HEK293 (cell line): ENCODE measurements at regions not wholly inside any gene's neighbourhood (a gene's known extent, or its start where the extent isn't known, plus 50 kb on each side); places are given as distances from the start of the nearest gene placed in this dataset.

Experiments used
- CTCF ChIA-PET: fragments of 350-600 bp; formaldehyde crosslinking; extraction: SDS; loops from one replicate; lab custom pipeline; 2021; ENCODE audit warnings: antibody characterized with exemption; lab: Yijun Ruan, JAX
- POLR2A ChIA-PET: fragments of 300-600 bp; formaldehyde crosslinking; extraction: SDS; loops from one replicate; lab custom pipeline; 2020; ENCODE audit warnings: antibody characterized with exemption, inconsistent platforms; lab: Yijun Ruan, JAX
- H3K27ac ChIP-seq: fragments of 200-500 bp; sonication (Bioruptor generic); 2 replicates; pipeline ENCODE4 v1.5.1; 2014; ENCODE audit warnings: low read depth, low read length, control low read depth, inconsistent platforms; ENCODE audit errors: extremely low read depth
- H3K36me3 ChIP-seq, 2 experiments: fragments of 200-500 bp in 1 of 2; sonication (Bioruptor generic) in 1 of 2; 1 replicate in 1 of 2; 2 replicates in 1 of 2; pipeline ENCODE4 v1.5.1; 2014 to 2017; ENCODE audit warnings: inconsistent platforms in 2 of 2, low read length in 2 of 2; ENCODE audit not compliant: control insufficient read depth in 2 of 2, insufficient read depth in 1 of 2
- H3K4me1 ChIP-seq: fragments of 200-500 bp; sonication (Bioruptor generic); 2 replicates; pipeline ENCODE4 v1.5.1; 2014; ENCODE audit warnings: mild to moderate bottlenecking, low read length, inconsistent platforms; ENCODE audit not compliant: control insufficient read depth, insufficient read depth
- H3K4me3 ChIP-seq: 2 replicates; pipeline ENCODE4 v1.5.1; 2011; ENCODE audit warnings: low read depth, mild to moderate bottlenecking, control low read depth, low read length, moderate library complexity
- H3K9me3 ChIP-seq: fragments of 200-500 bp; sonication (Bioruptor generic); 2 replicates; pipeline ENCODE4 v1.5.1; 2014; ENCODE audit warnings: low read depth, low read length, inconsistent platforms; ENCODE audit not compliant: control insufficient read depth, insufficient read depth
- GLIS2 ChIP-seq: fragments of 450-650 bp; formaldehyde crosslinking; IDR thresholded peaks from 2 replicates; pipeline ENCODE4 v1.5.1; 2016; ENCODE audit warnings: missing biosample characterization, missing genetic modification characterization
- HOXD13 ChIP-seq: sonication (generic); formaldehyde crosslinking; IDR thresholded peaks from 2 replicates; pipeline ENCODE4 v1.8.0; 2022; ENCODE audit warnings: missing genetic modification reagents, borderline replicate concordance
- KLF16 ChIP-seq: fragments of 450-650 bp; formaldehyde crosslinking; IDR thresholded peaks from 2 replicates; pipeline ENCODE4 v1.5.1; 2017; ENCODE audit warnings: missing biosample characterization, missing genetic modification characterization
- OSR2 ChIP-seq: fragments of 450-650 bp; formaldehyde crosslinking; IDR thresholded peaks from 2 replicates; pipeline ENCODE4 v1.5.1; 2016; ENCODE audit warnings: missing biosample characterization, missing genetic modification characterization
- SP3 ChIP-seq: fragments of 450-650 bp; formaldehyde crosslinking; IDR thresholded peaks from 2 replicates; pipeline ENCODE4 v1.5.1; 2016; ENCODE audit warnings: missing biosample characterization, missing genetic modification characterization
- ZBTB1 ChIP-seq: fragments of 450-650 bp; formaldehyde crosslinking; IDR thresholded peaks from 2 replicates; pipeline ENCODE4 v1.5.1; 2016; ENCODE audit warnings: missing biosample characterization, missing genetic modification characterization
- ZBTB21 ChIP-seq: fragments of 450-650 bp; formaldehyde crosslinking; IDR thresholded peaks from 2 replicates; pipeline ENCODE4 v1.5.1; 2017; ENCODE audit warnings: missing biosample characterization, missing genetic modification characterization
- ZNF23 ChIP-seq: fragments of 450-650 bp; formaldehyde crosslinking; IDR thresholded peaks from 2 replicates; pipeline ENCODE4 v1.5.1; 2016; ENCODE audit warnings: missing biosample characterization, missing genetic modification characterization, borderline replicate concordance
- ZNF274 ChIP-seq, 2 experiments: fragments of 200-500 bp in 1 of 2; fragments of 450-650 bp in 1 of 2; sonication (Bioruptor generic) in 1 of 2; formaldehyde crosslinking in 1 of 2; IDR thresholded peaks; 2 replicates each; pipeline versions ENCODE4 v1.5.1 to v1.6.1; 2014 to 2016; ENCODE audit warnings: borderline replicate concordance in 1 of 2, inconsistent platforms in 1 of 2, low read length in 1 of 2, missing biosample characterization in 1 of 2, missing genetic modification characterization in 1 of 2
- ZNF311 ChIP-seq: fragments of 450-650 bp; formaldehyde crosslinking; IDR thresholded peaks from 2 replicates; pipeline ENCODE4 v1.5.1; 2017; ENCODE audit warnings: missing biosample characterization, missing genetic modification characterization, borderline replicate concordance
- ZNF350 ChIP-seq: fragments of 450-650 bp; formaldehyde crosslinking; IDR thresholded peaks from 2 replicates; pipeline ENCODE4 v1.5.0; 2017; ENCODE audit warnings: missing biosample characterization, mild to moderate bottlenecking, missing genetic modification characterization
- ZNF48 ChIP-seq: fragments of 450-650 bp; formaldehyde crosslinking; IDR thresholded peaks from 2 replicates; pipeline ENCODE4 v1.5.1; 2016; ENCODE audit warnings: missing biosample characterization, missing genetic modification characterization
- ZNF501 ChIP-seq: fragments of 450-650 bp; formaldehyde crosslinking; IDR thresholded peaks from 2 replicates; pipeline ENCODE4 v1.5.1; 2016; ENCODE audit warnings: missing biosample characterization, missing genetic modification characterization
- ZNF561 ChIP-seq: fragments of 450-650 bp; IDR thresholded peaks from 2 replicates; pipeline ENCODE4 v1.5.1; 2018; ENCODE audit warnings: missing biosample characterization, missing genetic modification characterization, borderline replicate concordance
- ZNF830 ChIP-seq: fragments of 450-650 bp; IDR thresholded peaks from 2 replicates; pipeline ENCODE4 v1.5.0; 2018; ENCODE audit warnings: missing biosample characterization, missing genetic modification characterization, low read depth, mild to moderate bottlenecking, moderate library complexity
- ZSCAN16 ChIP-seq: fragments of 450-650 bp; formaldehyde crosslinking; IDR thresholded peaks from 2 replicates; pipeline ENCODE4 v1.5.1; 2016; ENCODE audit warnings: missing biosample characterization, missing genetic modification characterization
- ZSCAN30 ChIP-seq: fragments of 450-650 bp; IDR thresholded peaks from 2 replicates; pipeline ENCODE4 v1.5.1; 2018; ENCODE audit warnings: missing biosample characterization, mild to moderate bottlenecking, missing genetic modification characterization, moderate library complexity
- TF ChIP-seq, protein P1 (sequence below): fragments of 450-650 bp; formaldehyde crosslinking; IDR thresholded peaks from 2 replicates; pipeline ENCODE4 v1.5.1; 2016; ENCODE audit warnings: missing biosample characterization, missing genetic modification characterization
- TF ChIP-seq, protein P2 (sequence below): fragments of 450-650 bp; formaldehyde crosslinking; IDR thresholded peaks from 2 replicates; pipeline ENCODE4 v1.5.1; 2016; ENCODE audit warnings: missing biosample characterization, missing genetic modification characterization
- TF ChIP-seq, protein P3 (sequence below): fragments of 450-650 bp; formaldehyde crosslinking; IDR thresholded peaks from 2 replicates; pipeline ENCODE4 v1.5.1; 2017; ENCODE audit warnings: missing biosample characterization, missing genetic modification characterization

DNA sequence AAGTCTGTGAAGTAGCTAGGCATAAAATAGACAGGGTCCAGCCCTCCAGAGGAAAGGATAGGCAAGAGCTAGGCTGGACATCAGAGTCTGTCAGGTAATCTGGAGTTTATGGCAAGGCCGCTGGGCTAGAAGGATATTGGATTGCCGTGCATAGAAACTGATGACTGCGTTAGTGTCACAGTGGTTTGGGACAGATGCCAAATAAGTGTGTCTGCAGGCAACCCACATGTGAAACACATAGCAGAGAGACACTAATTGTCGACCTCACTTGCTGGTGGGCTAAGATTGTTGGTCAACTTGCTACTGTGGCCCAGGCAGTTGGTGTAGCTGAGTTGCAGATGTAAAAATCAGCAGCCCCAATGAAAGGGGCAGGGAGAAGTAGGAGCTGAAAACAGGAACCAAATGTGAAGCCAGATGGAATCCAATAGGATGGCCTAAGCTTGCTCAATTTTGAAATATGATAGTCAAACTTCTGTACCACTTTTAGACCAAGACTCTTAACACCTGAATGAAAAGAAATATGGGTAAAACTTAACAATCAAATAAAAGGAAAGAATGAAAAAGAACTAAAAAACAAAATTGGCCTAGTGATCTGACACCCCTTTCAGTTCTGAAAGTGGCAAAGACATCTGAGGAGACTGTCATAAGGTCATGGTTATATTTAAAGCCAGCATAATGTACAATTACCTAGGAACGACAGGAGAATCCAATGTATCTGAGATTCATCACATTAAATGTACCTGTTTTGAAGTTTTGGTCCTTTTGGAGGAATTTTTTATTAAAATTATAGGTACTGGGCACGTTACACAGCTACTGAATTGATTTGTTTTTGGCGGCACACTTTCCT lies 243.3 kb upstream of the ACTBL2 start:
- TF ChIP-seq ZNF561 (tag by site-specific recombination) (no peak), HOXD13 (no peak), ZNF23 (tag by site-specific recombination) (no peak), ZNF830 (no peak), ZNF350 (no peak), SP3 (no peak), ZNF501 (no peak), ZSCAN30 (tag by site-specific recombination) (no peak), ZNF311 (tag by site-specific recombination) (no peak), ZBTB1 (tag by site-specific recombination) (no peak), ZBTB21 (tag by site-specific recombination) (no peak), KLF16 (tag by site-specific recombination) (no peak), OSR2 (no peak), ZNF48 (tag by site-specific recombination) (no peak)
- TF ChIP-seq, protein P1, sequence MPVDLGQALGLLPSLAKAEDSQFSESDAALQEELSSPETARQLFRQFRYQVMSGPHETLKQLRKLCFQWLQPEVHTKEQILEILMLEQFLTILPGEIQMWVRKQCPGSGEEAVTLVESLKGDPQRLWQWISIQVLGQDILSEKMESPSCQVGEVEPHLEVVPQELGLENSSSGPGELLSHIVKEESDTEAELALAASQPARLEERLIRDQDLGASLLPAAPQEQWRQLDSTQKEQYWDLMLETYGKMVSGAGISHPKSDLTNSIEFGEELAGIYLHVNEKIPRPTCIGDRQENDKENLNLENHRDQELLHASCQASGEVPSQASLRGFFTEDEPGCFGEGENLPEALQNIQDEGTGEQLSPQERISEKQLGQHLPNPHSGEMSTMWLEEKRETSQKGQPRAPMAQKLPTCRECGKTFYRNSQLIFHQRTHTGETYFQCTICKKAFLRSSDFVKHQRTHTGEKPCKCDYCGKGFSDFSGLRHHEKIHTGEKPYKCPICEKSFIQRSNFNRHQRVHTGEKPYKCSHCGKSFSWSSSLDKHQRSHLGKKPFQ = no peak
- TF ChIP-seq, protein P2, sequence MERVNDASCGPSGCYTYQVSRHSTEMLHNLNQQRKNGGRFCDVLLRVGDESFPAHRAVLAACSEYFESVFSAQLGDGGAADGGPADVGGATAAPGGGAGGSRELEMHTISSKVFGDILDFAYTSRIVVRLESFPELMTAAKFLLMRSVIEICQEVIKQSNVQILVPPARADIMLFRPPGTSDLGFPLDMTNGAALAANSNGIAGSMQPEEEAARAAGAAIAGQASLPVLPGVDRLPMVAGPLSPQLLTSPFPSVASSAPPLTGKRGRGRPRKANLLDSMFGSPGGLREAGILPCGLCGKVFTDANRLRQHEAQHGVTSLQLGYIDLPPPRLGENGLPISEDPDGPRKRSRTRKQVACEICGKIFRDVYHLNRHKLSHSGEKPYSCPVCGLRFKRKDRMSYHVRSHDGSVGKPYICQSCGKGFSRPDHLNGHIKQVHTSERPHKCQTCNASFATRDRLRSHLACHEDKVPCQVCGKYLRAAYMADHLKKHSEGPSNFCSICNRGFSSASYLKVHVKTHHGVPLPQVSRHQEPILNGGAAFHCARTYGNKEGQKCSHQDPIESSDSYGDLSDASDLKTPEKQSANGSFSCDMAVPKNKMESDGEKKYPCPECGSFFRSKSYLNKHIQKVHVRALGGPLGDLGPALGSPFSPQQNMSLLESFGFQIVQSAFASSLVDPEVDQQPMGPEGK = no peak
- Histone ChIP-seq H3K27ac (no peak overlapping the region), H3K36me3 (no peaks in the 10 kb centered on the region), H3K4me3 (no peak overlapping the region), H3K9me3 (no peaks in the 10 kb centered on the region), H3K4me1 (no peaks in the 10 kb centered on the region)
- ChIA-PET CTCF (interaction anchor here (1.2 kb wide), 1 partner anchor 27 kb away, joined by 3 read pairs; no protein-coding TSS in a partner anchor), POLR2A (no interaction called here)

DNA sequence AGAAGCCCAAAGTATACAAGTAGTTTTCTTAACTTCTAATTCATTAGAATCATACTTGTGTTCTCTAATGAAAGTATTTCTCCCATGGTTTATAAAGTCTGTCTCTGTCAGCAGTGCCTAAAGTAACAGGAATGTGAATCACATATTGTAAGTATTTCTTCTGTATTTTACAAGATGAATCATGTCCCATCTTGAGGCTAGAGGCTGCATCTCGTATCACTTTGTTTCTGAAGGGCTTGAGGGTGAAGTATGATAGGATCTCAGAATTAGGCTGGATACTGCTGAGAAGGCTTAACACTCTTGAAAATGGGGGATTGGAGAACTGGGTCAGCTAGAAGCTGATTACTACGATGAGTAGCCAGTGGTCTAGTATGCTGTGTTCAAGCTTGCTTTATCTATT lies 242.2 kb upstream of the ACTBL2 start:
- Histone ChIP-seq H3K9me3 (no peaks in the 10 kb centered on the region), H3K36me3 (no peaks in the 10 kb centered on the region), H3K4me1 (no peaks in the 10 kb centered on the region), H3K27ac (no peak overlapping the region), H3K4me3 (no peak overlapping the region)
- CTCF ChIA-PET = no interaction called here
- POLR2A ChIA-PET = no interaction called here
- TF ChIP-seq, protein P3, sequence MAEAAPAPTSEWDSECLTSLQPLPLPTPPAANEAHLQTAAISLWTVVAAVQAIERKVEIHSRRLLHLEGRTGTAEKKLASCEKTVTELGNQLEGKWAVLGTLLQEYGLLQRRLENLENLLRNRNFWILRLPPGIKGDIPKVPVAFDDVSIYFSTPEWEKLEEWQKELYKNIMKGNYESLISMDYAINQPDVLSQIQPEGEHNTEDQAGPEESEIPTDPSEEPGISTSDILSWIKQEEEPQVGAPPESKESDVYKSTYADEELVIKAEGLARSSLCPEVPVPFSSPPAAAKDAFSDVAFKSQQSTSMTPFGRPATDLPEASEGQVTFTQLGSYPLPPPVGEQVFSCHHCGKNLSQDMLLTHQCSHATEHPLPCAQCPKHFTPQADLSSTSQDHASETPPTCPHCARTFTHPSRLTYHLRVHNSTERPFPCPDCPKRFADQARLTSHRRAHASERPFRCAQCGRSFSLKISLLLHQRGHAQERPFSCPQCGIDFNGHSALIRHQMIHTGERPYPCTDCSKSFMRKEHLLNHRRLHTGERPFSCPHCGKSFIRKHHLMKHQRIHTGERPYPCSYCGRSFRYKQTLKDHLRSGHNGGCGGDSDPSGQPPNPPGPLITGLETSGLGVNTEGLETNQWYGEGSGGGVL = no peak
- TF ChIP-seq ZSCAN16 (tag by site-specific recombination) = no peak
- TF ChIP-seq ZNF274 (IDR thresholded peaks at IDR 0.05; ENCODE audit: low read length) = no peak
- no peak for TF ChIP-seq ZNF274 (tag by site-specific recombination; IDR thresholded peaks at IDR 0.05; ENCODE audit: borderline replicate concordance)
- TF ChIP-seq GLIS2 (tag by site-specific recombination) = no peak
